HL-60 (cell line): ENCODE measurements at regions not wholly inside any gene's neighbourhood (a gene's known extent, or its start where the extent isn't known, plus 50 kb on each side); places are given as distances from the start of the nearest gene placed in this dataset.

Experiments used
- DNase-seq, 2 experiments: peaks; one replicate each; pipeline ENCODE4 v3.0.0-alpha.2; 2010 to 2020; ENCODE audit warnings: low read depth in 1 of 2, low spot score in 1 of 2
- H3K27ac ChIP-seq: fragments of 250-450 bp; sonication (Bioruptor Pico); replicated peaks from 2 replicates; pipeline ENCODE4 v1.5.1; 2020; ENCODE audit warnings: mild to moderate bottlenecking, moderate library complexity
- H3K27me3 ChIP-seq: fragments of 250-450 bp; sonication (Bioruptor Pico); 2 replicates; pipeline ENCODE4 v1.5.1; 2021; ENCODE audit warnings: mild to moderate bottlenecking, moderate library complexity; ENCODE audit not compliant: insufficient read depth, poor library complexity, severe bottlenecking
- H3K4me3 ChIP-seq: replicated peaks from 2 replicates; pipeline ENCODE4 v1.5.1; 2011; ENCODE audit warnings: mild to moderate bottlenecking, control low read depth, low read length; ENCODE audit not compliant: insufficient read depth
- GABPA ChIP-seq: IDR thresholded peaks from 2 replicates; pipeline ENCODE4 v1.6.1; 2012; ENCODE audit warnings: low read depth
- POLR2AphosphoS5 ChIP-seq: IDR thresholded peaks from 2 replicates; pipeline ENCODE4 v1.6.1; 2012; ENCODE audit warnings: low read depth
- SPI1 ChIP-seq: IDR thresholded peaks from 2 replicates; pipeline ENCODE4 v1.6.1; 2012; ENCODE audit warnings: low read depth, mild to moderate bottlenecking, borderline replicate concordance
- TF ChIP-seq, protein P1 (sequence below): IDR thresholded peaks from one replicate; pipeline ENCODE4 v1.5.1; 2011; ENCODE audit warnings: low read length, control low read depth, inconsistent platforms; ENCODE audit not compliant: insufficient read depth
- TF ChIP-seq, protein P2 (sequence below): IDR thresholded peaks from 2 replicates; pipeline ENCODE4 v1.6.1; 2012; ENCODE audit warnings: low read depth; ENCODE audit not compliant: insufficient replicate concordance

DNA sequence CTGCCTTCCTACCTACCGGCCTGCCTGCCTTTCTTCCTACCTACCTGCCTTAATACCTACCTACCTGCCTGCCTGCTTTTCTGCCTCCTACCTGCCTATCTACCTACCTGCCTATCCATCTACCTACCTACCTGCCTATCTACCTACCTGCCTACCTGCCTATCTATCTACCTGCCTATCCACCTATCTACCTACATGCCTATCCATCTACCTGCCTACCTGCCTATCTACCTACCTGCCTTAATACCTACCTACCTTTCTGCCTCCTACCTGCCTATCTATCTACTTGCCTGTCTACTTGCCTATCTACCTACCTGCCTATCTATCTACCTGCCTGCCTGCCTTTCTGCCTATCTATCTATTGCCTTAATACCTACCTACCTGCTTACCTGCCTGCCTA lies 383.8 kb upstream of the PSMD7 start:
- Histone ChIP-seq H3K27ac (no peak overlapping the region), H3K4me3 (no peak overlapping the region), H3K27me3 (peaks cover 6% of the 10 kb centered on the region)
- DNase-seq, result no peak
- TF ChIP-seq SPI1, result no peak
- TF ChIP-seq POLR2AphosphoS5, result no peak
- TF ChIP-seq, protein P1, sequence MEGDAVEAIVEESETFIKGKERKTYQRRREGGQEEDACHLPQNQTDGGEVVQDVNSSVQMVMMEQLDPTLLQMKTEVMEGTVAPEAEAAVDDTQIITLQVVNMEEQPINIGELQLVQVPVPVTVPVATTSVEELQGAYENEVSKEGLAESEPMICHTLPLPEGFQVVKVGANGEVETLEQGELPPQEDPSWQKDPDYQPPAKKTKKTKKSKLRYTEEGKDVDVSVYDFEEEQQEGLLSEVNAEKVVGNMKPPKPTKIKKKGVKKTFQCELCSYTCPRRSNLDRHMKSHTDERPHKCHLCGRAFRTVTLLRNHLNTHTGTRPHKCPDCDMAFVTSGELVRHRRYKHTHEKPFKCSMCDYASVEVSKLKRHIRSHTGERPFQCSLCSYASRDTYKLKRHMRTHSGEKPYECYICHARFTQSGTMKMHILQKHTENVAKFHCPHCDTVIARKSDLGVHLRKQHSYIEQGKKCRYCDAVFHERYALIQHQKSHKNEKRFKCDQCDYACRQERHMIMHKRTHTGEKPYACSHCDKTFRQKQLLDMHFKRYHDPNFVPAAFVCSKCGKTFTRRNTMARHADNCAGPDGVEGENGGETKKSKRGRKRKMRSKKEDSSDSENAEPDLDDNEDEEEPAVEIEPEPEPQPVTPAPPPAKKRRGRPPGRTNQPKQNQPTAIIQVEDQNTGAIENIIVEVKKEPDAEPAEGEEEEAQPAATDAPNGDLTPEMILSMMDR, result no peak
- TF ChIP-seq, protein P2, sequence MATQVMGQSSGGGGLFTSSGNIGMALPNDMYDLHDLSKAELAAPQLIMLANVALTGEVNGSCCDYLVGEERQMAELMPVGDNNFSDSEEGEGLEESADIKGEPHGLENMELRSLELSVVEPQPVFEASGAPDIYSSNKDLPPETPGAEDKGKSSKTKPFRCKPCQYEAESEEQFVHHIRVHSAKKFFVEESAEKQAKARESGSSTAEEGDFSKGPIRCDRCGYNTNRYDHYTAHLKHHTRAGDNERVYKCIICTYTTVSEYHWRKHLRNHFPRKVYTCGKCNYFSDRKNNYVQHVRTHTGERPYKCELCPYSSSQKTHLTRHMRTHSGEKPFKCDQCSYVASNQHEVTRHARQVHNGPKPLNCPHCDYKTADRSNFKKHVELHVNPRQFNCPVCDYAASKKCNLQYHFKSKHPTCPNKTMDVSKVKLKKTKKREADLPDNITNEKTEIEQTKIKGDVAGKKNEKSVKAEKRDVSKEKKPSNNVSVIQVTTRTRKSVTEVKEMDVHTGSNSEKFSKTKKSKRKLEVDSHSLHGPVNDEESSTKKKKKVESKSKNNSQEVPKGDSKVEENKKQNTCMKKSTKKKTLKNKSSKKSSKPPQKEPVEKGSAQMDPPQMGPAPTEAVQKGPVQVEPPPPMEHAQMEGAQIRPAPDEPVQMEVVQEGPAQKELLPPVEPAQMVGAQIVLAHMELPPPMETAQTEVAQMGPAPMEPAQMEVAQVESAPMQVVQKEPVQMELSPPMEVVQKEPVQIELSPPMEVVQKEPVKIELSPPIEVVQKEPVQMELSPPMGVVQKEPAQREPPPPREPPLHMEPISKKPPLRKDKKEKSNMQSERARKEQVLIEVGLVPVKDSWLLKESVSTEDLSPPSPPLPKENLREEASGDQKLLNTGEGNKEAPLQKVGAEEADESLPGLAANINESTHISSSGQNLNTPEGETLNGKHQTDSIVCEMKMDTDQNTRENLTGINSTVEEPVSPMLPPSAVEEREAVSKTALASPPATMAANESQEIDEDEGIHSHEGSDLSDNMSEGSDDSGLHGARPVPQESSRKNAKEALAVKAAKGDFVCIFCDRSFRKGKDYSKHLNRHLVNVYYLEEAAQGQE, result no peak
- TF ChIP-seq GABPA, result no peak

DNA sequence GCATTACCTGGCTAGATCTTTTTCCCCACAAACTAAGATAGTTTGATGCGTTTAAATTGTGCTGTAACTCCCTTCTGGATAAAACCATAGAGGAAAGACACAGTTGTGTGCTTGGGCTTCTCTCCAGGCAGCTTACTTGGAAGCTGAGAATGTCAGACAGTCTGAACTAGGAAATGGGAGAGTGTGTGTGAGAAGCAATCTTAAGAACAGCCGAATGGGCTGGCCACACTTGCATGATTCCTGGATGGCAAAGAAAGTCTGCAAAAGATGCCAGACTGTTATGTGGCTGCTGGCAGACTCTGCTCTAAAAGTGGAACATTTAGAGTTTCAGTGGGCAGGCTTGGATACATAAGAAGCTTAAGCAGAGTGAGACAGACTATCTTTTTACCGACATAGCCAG lies 384.3 kb upstream of the PSMD7 start:
- TF ChIP-seq, protein P1, result no peak
- TF ChIP-seq, protein P2, result no peak
- TF ChIP-seq SPI1 (no peak), GABPA (no peak), POLR2AphosphoS5 (no peak)
- Histone ChIP-seq H3K27me3 (peaks cover 6% of the 10 kb centered on the region), H3K4me3 (no peak overlapping the region), H3K27ac (no peak overlapping the region)
- DNase-seq, result no peak

DNA sequence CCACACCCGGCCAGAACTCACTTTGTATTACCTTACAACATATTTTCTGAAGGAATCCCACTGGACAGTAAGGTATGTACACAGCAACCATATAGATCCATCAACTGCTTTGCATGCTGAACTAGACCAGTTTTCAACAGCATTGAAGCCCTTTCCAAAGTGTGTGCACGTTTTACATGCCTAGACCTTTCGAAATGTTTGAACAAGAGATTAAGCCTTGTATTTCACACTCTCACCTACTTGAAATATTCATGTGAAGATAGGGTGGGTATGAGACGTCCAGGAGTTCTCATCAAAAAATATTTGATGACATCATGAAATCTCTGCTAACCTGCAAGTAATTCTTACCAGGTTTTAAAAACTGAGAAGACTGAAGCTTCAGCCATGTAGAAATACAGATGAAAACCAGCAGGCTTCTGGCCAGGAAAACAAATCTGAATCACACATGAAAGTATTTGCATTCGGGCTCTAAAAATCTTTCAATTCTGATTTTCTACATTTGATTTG lies 387.0 kb upstream of the PSMD7 start:
- no peak overlapping the region for H3K27ac ChIP-seq
- peaks cover 6% of the 10 kb centered on the region for H3K27me3 ChIP-seq
- no peak for TF ChIP-seq GABPA
- TF ChIP-seq, protein P1, result no peak
- no peak for TF ChIP-seq POLR2AphosphoS5
- TF ChIP-seq, protein P2, result no peak
- TF ChIP-seq SPI1, result no peak
- no peak for DNase-seq
- no peak overlapping the region for H3K4me3 ChIP-seq
